H54 (cell line): ENCODE measurements at regions not wholly inside any gene's neighbourhood (a gene's known extent, or its start where the extent isn't known, plus 50 kb on each side); places are given as distances from the start of the nearest gene placed in this dataset.

ENCODE experiments used
- DNase-seq: peaks from one replicate; pipeline ENCODE4 v3.0.0; 2011; ENCODE audit warnings: low spot score, mixed read lengths; ENCODE audit not compliant: insufficient read length
- FAIRE-seq: peaks from 3 replicates; lab custom pipeline; 2011; peaks lifted over from hg19 to GRCh38; lab: Jason Lieb, UNC
- POLR2A ChIP-seq: IDR thresholded peaks from 2 replicates; pipeline ENCODE4 v1.6.1; 2011; ENCODE audit warnings: low read depth, mild to moderate bottlenecking, low read length

DNA sequence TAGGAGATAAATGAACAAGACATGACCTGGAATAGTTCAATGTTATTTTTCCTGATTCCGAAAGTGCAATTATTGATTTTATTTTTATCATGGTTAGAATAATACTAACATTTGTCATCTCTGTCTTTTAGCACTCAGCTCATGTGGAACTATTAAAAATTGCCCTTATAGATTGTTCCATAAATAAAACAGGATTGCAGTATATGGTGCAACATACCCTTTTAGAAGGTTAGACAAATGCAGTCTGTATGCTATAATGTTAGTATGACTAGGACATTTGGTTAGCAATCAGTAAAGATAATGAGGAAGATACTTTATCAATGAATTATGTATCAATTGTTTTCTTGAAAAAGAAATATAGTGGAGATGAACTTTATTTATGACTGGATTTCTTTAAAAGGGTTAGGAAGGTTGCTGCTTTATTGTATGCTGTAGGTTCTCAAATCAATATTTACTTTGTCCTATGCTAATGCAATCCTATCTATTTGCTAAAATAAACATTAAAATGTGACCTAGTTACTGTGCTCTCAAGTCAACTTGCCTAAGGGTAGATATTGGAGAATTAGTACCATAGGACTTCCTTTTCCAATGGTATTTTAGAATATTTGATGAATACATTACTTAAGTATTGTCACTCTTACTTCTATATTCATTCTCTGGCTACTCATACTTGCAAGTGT lies 348.9 kb upstream of the ISL1 start:
- FAIRE-seq, result no peak

DNA sequence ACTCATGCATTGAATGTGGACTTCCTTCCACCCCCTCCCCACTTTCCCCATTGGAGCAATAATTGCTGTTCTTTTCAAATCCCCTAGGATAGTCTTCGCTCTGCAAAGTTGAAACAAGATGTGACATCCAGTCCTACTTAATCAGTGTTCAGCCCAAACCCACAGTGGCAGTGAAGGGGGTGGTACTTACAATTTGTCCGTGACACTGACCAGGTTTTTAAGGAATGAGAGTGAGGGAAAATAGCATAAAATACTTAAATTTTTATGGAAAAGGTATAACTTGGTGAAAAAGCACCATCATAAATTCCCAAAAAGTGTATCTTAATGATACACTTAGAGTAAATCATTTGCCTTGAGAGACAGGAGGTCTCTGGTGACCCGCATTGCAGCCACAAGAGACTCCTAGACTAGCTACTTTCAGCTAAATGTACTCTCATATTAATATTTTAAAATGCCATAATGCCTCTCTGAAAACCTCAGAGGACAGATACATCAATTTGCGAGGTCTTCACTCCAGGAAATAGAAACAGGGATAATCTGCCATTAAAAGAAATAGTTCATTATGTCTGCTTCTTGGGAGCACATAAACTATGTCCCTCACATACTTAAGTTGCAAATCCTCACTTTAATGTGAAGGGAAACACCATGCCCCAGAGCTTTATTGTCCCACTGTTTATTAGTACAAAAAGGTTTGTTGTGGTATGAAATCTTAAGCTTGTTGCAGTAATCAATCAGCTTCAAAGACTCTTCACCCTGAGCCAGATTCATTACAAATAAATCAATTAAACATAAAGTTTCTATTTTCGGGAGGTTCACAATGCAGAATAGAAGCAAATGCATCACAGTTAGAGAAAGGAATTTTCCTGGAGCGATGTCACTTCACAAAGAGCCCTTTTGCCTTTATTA lies 343.6 kb upstream of the ISL1 start:
- FAIRE-seq, result no peak

More for the DNA sequence above, 348.9 kb upstream of the ISL1 start:
- no peak for TF ChIP-seq POLR2A
- no peak for DNase-seq

DNA sequence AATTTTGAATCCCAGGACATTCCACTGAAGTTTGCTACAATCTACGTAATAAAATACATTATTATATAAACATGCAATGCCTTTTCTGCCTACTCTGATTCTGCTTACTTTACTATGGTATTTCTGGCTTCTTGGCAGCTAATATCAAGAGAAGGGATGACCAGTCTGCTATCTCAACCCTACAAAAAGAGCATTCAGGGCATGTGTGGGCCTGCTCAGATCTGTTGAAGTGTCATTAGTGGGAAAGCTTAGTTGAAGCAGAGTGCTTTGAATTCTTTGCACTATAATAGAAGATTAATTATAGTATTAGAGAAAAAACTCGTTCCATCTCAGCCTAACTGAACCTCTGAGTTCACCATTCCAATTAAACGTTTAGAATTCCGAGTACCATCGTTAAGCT lies 339.5 kb upstream of the ISL1 start:
- FAIRE-seq (no peak), DNase-seq (no peak)
- TF ChIP-seq POLR2A, result no peak

More for the DNA sequence above, 343.6 kb upstream of the ISL1 start:
- no peak for DNase-seq
- no peak for TF ChIP-seq POLR2A

DNA sequence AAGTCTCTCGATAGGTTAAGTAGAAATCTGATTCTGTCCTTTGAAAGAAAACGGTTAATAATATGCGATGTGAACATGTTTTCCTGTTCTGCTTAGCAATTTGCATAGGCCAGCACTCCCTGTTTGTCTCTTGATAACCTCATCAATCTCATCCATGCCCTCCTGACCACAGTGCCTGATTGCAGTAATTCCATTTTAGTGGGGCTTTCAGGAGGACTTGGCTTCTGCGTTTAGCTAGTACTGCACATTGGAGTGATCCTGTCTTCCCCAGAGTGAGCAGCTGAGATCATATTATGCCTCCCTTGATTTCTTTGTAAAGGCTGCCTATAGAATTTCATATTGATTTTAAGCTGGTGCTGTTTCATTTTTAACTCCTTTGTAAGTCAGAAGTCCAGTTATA lies 335.9 kb upstream of the ISL1 start:
- FAIRE-seq (no peak), DNase-seq (no peak)
- no peak for TF ChIP-seq POLR2A

DNA sequence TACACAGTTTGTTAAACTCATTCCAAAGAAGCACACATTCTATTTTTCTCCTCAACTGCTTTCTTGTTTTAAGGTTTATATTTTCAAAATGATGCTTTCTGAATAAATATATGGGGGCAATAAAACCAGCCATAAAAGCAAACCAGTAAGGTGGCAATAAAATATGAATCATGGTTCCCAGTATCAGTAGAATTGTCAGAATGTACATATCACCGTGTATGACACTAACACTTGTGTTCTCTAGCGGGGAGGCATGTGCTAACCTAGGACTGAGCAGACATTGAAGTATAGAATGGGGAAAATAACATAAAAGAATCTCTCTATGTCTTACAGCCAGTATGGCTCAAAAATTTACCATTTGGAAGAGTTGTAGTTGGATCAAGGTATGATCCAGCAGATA lies 329.9 kb upstream of the ISL1 start:
- DNase-seq, result no peak
- FAIRE-seq, result no peak
- no peak for TF ChIP-seq POLR2A

DNA sequence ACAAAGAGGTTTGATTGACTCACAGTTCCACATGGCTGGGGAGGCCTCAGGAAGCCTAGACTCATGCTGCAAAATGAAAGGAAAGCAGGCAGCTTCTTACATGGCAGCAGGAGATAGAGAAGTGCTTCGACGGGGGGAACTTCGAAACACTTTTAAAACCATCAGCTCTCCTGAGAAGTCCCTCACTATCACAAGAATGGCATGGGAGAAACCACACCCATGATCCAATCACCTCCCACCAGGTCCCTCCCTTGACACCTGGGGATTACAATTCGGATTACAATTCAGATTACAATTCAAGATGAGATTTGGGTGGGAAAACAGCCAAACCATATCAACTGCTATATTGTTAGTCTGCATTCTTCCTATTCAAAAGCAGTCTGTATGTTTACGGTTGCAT lies 322.3 kb upstream of the ISL1 start:
- no peak for TF ChIP-seq POLR2A
- DNase-seq, result no peak
- FAIRE-seq, result no peak

DNA sequence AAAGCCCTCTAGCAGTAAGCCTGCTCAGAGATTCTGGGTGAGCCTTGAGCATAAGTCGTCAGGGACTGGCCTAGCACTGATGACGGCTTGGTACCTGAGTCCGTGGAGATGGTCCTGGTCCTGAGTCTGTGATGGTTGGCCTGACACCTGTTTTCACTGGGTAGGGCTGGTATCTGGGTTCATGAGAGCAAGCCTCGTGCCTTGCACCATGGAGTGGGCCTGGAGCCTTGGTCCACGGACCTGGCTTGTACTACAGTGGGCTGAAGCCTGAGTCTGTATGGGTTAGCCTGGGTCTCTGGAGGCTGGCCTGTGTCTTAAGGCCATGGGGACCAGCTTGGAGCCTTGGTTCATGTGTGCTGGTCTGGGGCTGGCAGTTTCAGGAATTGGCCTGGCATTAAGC lies 310.3 kb upstream of the ISL1 start:
- DNase-seq, result no peak
- no peak for TF ChIP-seq POLR2A
- FAIRE-seq, result no peak

DNA sequence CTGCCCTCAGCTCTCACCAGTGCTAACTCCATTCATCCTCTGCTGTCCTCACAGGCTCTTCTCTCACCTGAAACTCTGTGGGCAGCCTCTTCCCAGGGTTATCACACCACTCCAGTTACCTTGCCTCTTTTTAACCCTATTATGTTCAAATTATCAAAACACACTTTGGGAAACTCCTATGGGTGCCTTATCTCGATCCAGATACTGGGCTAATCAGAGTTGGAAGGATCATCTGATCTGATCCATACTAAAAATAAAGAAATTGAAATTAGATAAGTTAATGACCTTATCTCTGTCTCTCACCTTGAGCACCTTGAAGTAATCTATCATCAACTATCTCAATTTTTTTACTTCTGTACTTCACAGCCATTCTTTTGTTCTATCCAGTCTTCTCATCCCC lies 300.5 kb upstream of the ISL1 start:
- no peak for TF ChIP-seq POLR2A
- FAIRE-seq (no peak), DNase-seq (no peak)

DNA sequence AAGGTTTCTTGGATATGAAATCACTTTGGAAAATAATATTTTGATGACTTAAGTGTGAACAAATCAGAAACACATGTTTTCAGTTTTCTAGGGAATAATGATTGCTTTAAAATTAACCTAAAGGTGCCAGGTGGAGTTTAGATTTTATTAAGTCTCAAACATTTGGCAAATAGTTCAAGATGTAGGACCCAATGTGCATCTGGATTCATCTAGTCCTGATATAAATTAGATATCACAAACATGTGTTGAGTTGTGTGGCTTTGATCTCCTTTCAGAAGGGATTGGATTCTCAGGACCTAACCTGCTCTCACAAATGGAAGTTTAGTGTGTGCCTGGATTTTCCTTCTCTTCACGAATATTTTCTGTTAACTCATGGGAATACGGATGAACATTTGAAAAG lies 291.4 kb upstream of the ISL1 start:
- DNase-seq, result no peak
- FAIRE-seq, result no peak
- TF ChIP-seq POLR2A, result no peak

DNA sequence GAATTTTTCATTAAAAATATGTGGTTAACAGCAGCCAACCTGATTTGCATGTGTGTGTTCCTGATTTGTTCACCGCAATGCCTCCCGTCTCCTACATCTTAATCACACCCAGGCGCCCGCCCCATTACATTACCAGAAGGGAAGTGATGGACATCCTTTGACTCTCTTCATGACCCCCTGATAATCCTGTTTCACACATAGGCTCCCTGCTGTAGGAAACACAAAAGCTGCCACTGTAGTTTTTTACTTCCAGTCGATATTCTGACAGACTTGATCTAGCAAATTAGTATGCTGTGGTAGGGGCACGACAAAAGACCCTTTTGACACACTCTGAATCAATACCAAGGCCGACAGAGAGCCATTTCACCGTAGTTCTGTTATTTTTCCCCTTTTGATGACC lies 287.8 kb upstream of the ISL1 start:
- no peak for TF ChIP-seq POLR2A
- DNase-seq (no peak), FAIRE-seq (no peak)

DNA sequence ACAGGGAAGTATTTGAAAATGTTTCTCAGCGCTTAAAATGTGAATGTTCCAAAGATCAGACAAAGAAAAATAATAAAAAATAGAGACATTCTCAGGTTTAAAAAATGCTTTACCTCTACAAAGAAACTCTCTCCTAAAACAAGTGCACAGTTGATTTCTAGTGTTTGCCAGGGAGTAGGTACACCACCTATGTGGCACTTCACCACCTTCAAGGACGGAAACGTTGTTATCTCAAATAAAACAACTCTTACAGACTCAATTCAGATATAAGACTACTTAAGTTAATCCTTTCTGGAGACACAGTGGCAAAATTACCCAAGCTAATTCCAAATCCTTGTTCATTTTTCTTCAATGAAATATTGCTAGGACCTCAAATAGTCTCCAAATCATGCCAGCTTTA lies 286.4 kb upstream of the ISL1 start:
- no peak for FAIRE-seq
- no peak for DNase-seq
- no peak for TF ChIP-seq POLR2A

DNA sequence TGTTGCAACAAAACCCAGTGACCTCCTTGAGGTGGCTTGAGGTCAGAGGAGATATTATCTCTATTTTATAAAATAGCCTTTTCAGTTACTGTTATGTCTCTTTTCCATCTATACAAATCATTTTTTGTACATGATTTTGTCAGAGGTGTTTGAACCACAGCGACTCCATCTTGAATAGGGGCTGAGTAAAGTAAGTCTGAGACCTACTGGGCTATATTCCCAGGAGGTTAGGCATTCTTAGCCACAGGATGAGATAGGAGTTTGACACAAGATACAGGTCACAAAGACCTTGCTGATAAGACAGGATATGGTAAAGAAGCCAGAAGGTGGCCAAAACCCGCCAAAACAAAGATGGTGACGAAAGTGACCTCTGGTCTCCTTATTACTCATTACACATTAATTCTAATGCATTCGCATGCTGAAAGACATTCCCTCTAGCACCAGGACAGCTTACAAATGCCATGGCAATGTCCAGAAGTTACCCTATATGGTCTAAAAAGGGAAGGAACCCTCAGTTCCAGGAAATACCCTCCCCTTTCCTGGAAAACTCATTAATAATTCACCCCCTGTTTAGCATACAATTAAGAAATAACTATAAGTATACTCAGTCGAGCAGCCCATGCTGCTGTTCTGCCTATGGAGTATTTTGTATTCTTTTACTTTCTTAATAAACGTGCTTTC lies 283.9 kb upstream of the ISL1 start:
- TF ChIP-seq POLR2A, result no peak
- FAIRE-seq, result no peak
- DNase-seq, result no peak

DNA sequence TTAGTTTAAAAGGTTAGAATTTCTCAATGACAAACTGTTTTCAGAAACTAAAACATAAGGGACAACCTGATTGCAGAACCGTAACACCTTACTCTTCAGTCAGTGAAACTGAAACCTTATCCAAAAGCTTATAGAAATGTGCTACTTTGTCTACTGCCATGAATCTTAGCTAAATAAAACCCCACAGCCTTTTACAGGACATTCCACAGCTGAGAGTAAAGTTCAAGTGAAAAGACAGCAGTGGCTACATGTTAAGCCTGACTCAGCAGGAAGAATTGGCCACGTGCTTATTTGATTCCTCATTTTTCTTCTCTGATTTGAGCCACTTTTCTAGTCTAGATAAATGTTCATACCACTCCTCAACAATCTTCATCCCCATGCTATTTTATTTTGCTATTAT lies 278.7 kb upstream of the ISL1 start:
- no peak for TF ChIP-seq POLR2A
- DNase-seq (no peak), FAIRE-seq (no peak)

DNA sequence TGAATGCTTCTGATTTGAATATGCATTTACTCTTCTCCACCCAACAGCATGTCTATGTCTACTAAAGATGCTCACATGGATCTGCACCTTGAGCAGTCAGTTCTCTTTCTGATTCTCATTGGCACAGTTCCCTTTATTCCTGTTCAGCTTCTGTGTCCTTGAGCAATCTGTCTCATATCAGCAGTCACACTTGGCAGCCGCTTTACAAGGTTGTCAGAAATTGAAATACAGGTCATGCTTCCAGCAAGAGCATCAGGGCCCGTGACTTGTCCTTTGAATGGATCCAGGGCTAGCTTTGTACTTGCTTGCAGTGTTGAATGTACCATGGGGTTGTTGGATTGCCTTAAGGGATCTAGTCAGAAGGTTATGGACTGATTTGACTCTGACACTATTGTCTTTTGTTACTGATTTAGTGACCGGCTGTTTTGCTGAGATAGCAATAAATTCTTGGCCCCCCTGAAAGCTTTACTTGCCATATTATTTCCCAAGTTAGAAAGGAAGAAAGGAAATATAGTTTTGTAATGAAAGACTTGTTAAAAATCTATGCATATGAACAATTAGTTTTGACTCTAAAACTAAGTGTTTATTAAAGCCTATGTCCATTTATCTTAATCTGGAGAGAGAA lies 273.4 kb upstream of the ISL1 start:
- TF ChIP-seq POLR2A, result no peak
- FAIRE-seq (no peak), DNase-seq (no peak)
